ENCODE measurements at regions not wholly inside any gene's neighbourhood (a gene's known extent, or its start where the extent isn't known, plus 50 kb on each side); places are given as distances from the start of the nearest gene placed in this dataset.

GRCh38 chr1:172766462-172766861 is 107.6 kb downstream of the FASLG start:
- no peak for DNase-seq (ENCODE audit: extremely low read depth, low read depth)

DNA sequence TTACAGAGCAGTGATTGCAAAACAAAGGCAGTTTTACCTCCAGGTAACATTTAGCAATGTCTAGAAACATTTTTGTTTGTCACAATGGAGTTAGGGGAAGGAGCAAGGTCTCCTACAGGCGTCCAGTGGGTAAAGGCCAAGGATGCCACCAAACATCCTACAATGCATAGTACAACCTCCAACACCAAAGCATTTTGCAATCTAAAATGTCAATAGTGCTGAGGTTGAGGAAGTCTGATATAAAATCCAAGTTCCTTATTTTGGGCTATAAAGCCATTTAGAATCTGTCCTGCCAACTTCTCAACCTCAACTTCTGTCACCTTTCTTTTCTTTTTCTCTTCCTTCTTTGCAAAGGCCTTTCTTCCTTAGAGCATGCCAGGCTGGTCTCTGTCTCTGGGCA is 111.2 kb downstream of the FASLG start:
- DNase-seq (ENCODE audit: extremely low read depth, low read depth): no peak
- TF ChIP-seq CTCF (IDR thresholded peaks at IDR 0.05; ENCODE audit: low read depth, low read length): no peak

More at GRCh38 chr1:172766462-172766861, 107.6 kb downstream of the FASLG start:
- TF ChIP-seq CTCF (IDR thresholded peaks at IDR 0.05; ENCODE audit: low read depth, low read length): no peak

DNA sequence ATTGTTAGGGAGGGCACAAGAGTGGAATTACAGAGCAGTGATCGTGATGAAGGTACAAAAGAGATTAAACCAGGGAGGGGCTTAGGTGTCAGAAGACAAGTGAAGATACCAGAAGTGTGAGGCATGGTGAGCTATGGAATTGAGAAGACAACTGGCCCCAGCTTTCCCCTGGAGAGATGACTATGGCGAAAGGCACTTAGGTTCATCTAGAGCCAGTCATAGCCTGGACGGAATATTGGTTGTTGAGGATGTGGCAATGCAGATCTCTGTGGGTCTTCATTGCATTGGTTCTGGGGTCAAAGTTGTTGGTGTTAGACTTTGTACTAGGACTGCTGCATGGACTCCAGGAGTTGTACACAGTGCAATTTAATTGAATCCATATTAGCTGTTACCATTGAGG is 115.7 kb downstream of the FASLG start:
- DNase-seq (ENCODE audit: extremely low read depth, low read depth): no peak
- TF ChIP-seq CTCF (IDR thresholded peaks at IDR 0.05; ENCODE audit: low read depth, low read length): no peak

DNA sequence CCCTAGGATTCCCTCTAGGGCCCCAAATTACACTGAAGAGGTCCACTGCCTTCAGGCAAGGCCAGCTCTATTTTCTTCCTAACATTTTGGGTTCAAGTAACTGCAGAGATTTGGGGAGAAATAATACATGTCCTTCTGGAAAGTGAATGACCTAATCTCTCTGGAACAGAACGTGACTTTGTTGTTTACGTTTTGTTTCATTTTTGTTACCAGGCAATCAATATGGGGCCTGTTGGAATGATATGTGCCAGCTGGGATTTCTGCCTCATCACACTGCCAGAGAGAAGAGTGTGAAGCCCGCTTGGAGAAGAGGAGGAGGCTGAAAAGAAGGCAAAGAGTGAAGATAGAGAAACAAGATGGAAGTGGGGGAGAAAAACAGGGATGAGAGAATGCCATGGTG is 116.7 kb downstream of the FASLG start:
- TF ChIP-seq CTCF (IDR thresholded peaks at IDR 0.05; ENCODE audit: low read depth, low read length): no peak
- no peak for DNase-seq (ENCODE audit: extremely low read depth, low read depth)

DNA sequence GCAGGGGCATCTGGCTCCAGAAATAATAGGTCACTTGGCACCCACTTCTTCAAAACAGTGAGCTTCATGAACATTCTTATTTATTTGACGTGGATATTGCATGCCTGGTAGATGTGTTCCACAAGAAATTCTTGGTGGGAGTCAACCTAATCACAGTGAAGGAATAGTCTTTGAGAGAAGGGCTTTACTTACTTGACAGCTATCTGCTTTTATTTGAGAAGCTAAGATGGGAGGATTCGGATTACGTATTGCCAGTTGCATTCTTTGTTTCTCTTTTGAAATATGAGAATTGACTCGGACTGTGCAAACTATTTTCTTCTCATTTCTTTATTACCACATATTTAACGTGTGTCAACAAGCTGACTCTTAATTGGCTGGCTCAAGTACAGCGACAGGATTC is 117.2 kb downstream of the FASLG start:
- no peak for DNase-seq (ENCODE audit: extremely low read depth, low read depth)
- TF ChIP-seq CTCF (IDR thresholded peaks at IDR 0.05; ENCODE audit: low read depth, low read length): no peak

- no peak for TF ChIP-seq CTCF (IDR thresholded peaks at IDR 0.05; ENCODE audit: low read depth, low read length)
- DNase-seq (ENCODE audit: extremely low read depth, low read depth): no peak
These were observed 118.9 kb downstream of the FASLG start for GRCh38 chr1:172777767-172778166.

GRCh38 chr1:172778456-172779455 is 119.9 kb downstream of the FASLG start:
- no peak for TF ChIP-seq CTCF (IDR thresholded peaks at IDR 0.05; ENCODE audit: low read depth, low read length)
- DNase-seq (ENCODE audit: extremely low read depth, low read depth): no peak

Measured in AG09319 (cell line).